ENCODE measurements at regions not wholly inside any gene's neighbourhood (a gene's known extent, or its start where the extent isn't known, plus 50 kb on each side); places are given as distances from the start of the nearest gene placed in this dataset.
A peak's percentile ranks its signal among the peaks of the same experiment; 100 is the strongest.

GRCh38 chr7:156560075-156560474 is 80.5 kb upstream of the RNF32 start:
- TF ChIP-seq, protein P1, sequence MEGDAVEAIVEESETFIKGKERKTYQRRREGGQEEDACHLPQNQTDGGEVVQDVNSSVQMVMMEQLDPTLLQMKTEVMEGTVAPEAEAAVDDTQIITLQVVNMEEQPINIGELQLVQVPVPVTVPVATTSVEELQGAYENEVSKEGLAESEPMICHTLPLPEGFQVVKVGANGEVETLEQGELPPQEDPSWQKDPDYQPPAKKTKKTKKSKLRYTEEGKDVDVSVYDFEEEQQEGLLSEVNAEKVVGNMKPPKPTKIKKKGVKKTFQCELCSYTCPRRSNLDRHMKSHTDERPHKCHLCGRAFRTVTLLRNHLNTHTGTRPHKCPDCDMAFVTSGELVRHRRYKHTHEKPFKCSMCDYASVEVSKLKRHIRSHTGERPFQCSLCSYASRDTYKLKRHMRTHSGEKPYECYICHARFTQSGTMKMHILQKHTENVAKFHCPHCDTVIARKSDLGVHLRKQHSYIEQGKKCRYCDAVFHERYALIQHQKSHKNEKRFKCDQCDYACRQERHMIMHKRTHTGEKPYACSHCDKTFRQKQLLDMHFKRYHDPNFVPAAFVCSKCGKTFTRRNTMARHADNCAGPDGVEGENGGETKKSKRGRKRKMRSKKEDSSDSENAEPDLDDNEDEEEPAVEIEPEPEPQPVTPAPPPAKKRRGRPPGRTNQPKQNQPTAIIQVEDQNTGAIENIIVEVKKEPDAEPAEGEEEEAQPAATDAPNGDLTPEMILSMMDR (IDR thresholded peaks at IDR 0.05), result no peak
- TF ChIP-seq POLR2A (IDR thresholded peaks at IDR 0.05), result no peak
- Histone ChIP-seq H3K9me3 (no peaks in the 10 kb centered on the region), H3K36me3 (no peaks in the 10 kb centered on the region), H3K27me3 (no peaks in the 10 kb centered on the region), H3K4me3 (replicated peaks in 1 of 3) (no peak overlapping the region), H3K4me1 (no peaks in the 10 kb centered on the region), H3K27ac (no peak overlapping the region)
- intact Hi-C loops (cut with DNase I), result no loop called here
- DNase-seq, result no peak
- 70 to 76% methylated on average over 9 of the region's 9 CpGs for WGBS, 2 donors

- WGBS, 2 donors, result 98 to 99% methylated on average over 6 to 7 of the region's 9 CpGs
- Histone ChIP-seq H3K36me3 (no peaks in the 10 kb centered on the region), H3K27ac (no peak overlapping the region), H3K9me3 (no peaks in the 10 kb centered on the region), H3K27me3 (no peaks in the 10 kb centered on the region), H3K4me1 (no peaks in the 10 kb centered on the region), H3K4me3 (replicated peaks in 1 of 3) (no peak overlapping the region)
- no peak for DNase-seq
- intact Hi-C loops (cut with DNase I), result no loop called here
- TF ChIP-seq POLR2A (IDR thresholded peaks at IDR 0.05), result no peak
- TF ChIP-seq, protein P1 (IDR thresholded peaks at IDR 0.05), result no peak
Measured at GRCh38 chr7:156559001-156559400, 81.6 kb upstream of the RNF32 start.

GRCh38 chr7:156558198-156558597 is 82.4 kb upstream of the RNF32 start:
- WGBS, 2 donors, result 92 to 95% methylated on average over 4 of the region's 4 CpGs
- TF ChIP-seq, protein P1 (IDR thresholded peaks at IDR 0.05), result no peak
- no peak for TF ChIP-seq POLR2A (IDR thresholded peaks at IDR 0.05)
- DNase-seq, result peak; percentile 8 to 10
- no peaks in the 10 kb centered on the region for H3K27me3 ChIP-seq
- H3K4me3 ChIP-seq (replicated peaks in 1 of 3), result no peak overlapping the region
- H3K36me3 ChIP-seq, result no peaks in the 10 kb centered on the region
- no peaks in the 10 kb centered on the region for H3K4me1 ChIP-seq
- H3K9me3 ChIP-seq, result no peaks in the 10 kb centered on the region
- no peak overlapping the region for H3K27ac ChIP-seq
- intact Hi-C loops (cut with DNase I), result no loop called here

GRCh38 chr7:156556083-156556482 is 84.5 kb upstream of the RNF32 start:
- Histone ChIP-seq H3K36me3 (no peaks in the 10 kb centered on the region), H3K4me3 (replicated peaks in 1 of 3) (no peak overlapping the region), H3K27ac (no peak overlapping the region), H3K27me3 (no peaks in the 10 kb centered on the region), H3K9me3 (no peaks in the 10 kb centered on the region), H3K4me1 (no peaks in the 10 kb centered on the region)
- intact Hi-C loops (cut with DNase I), result no loop called here
- no peak for DNase-seq
- 91 to 92% methylated on average over 2 of the region's 2 CpGs for WGBS, 2 donors
- no peak for TF ChIP-seq POLR2A (IDR thresholded peaks at IDR 0.05)
- TF ChIP-seq, protein P1 (IDR thresholded peaks at IDR 0.05), result no peak

DNA sequence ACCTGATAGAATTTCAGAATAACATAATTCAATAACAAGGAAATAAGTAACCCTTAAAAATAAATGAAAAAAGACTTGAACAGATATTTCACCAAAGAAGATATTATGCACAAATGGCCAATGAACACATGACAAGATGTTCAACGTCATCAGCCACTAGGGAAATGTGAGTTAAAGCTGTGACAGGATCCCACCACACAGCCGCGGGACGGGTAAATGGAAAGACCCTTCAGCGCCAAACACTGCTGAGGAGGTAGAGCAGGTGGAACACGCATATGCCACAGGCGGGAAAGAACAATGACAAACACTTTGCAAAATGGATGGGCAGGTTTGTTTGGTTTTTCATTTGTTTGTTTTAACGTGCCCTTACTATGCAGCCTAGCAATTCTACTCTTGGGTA is 86.1 kb upstream of the RNF32 start:
- intact Hi-C loops (cut with DNase I), result no loop called here
- H3K27ac ChIP-seq, result no peak overlapping the region
- no peaks in the 10 kb centered on the region for H3K27me3 ChIP-seq
- no peak for DNase-seq
- H3K9me3 ChIP-seq, result no peaks in the 10 kb centered on the region
- H3K36me3 ChIP-seq, result no peaks in the 10 kb centered on the region
- H3K4me1 ChIP-seq, result no peaks in the 10 kb centered on the region
- 87% methylated on average over 8 of the region's 8 CpGs for WGBS, 2 donors
- no peak overlapping the region for H3K4me3 ChIP-seq (replicated peaks in 1 of 3)
- no peak for TF ChIP-seq POLR2A (IDR thresholded peaks at IDR 0.05)
- TF ChIP-seq, protein P1 (IDR thresholded peaks at IDR 0.05), result no peak

All from thyroid gland (tissue), 4 donors.